ENCODE measurements at regions not wholly inside any gene's neighbourhood (a gene's known extent, or its start where the extent isn't known, plus 50 kb on each side); places are given as distances from the start of the nearest gene placed in this dataset.
"Not testable (repeated sequence)": the region's sequence is repeated elsewhere in the genome, so short reads cannot be mapped to it uniquely, and the experiment has no call there.

DNA sequence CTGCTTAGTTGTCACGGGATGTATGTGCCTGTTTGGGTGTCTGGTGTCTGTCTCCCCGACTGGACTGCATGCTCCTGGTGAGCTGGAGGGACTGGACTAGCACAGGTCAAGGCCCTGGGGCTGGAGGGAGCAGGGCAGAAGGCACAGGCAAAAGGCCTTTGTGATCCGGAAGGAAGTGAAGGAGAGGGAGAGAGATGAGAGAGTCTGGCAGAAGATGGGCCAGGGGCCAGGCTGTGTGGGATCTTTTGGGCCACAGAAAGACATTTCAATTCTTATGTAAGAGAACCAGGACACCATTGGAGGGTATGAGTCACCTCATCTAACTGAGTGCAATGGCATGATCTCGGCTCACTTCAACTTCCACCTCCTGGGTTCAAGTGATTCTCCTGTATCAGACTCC, 85.2 kb downstream of the ALG1L2 start:
- CTCF ChIA-PET; H4K20me1 ChIP-seq (ENCODE audit: control insufficient read depth, insufficient read depth); DNase-seq (ENCODE audit: low read depth, low spot score); H3K4me2 ChIP-seq (ENCODE audit: control insufficient read depth, insufficient read depth); H3K27ac ChIP-seq (ENCODE audit: control insufficient read depth, insufficient read depth); intact Hi-C loops (cut with micrococcal nuclease; ENCODE audit: unreplicated experiment); H3K79me2 ChIP-seq (ENCODE audit: control insufficient read depth, insufficient read depth, low read length); H3K27me3 ChIP-seq (replicated peaks in 1 of 2; ENCODE audit: control insufficient read depth in 2 of 2, insufficient read depth in 2 of 2, low read length in 1 of 2); H2AFZ ChIP-seq (ENCODE audit: control insufficient read depth, low read depth, low read length); H3K36me3 ChIP-seq (ENCODE audit: control insufficient read depth in 2 of 2, insufficient read depth in 2 of 2, low read length in 1 of 2); FAIRE-seq; POLR2A ChIA-PET; BruUV-seq (replicated peaks); RAD21 ChIA-PET (ENCODE audit: unreplicated experiment); H3K9me3 ChIP-seq (replicated peaks; ENCODE audit: control insufficient read depth, insufficient read depth, low read length); H3K4me3 ChIP-seq; in situ Hi-C loops (cut with MboI); SMC1A ChIA-PET (ENCODE audit: uncharacterized antibody, unreplicated experiment); H3K9ac ChIP-seq (ENCODE audit: control insufficient read depth, insufficient read depth, low read length); ATAC-seq; H3K4me1 ChIP-seq (ENCODE audit: control insufficient read depth, insufficient read depth, low read length): not testable (repeated sequence)
- 40% methylated on average over 3 of the region's 4 CpGs for WGBS (ENCODE audit: insufficient coverage, insufficient replicate concordance, low lambda C conversion rate, missing lambda C conversion rate)

DNA sequence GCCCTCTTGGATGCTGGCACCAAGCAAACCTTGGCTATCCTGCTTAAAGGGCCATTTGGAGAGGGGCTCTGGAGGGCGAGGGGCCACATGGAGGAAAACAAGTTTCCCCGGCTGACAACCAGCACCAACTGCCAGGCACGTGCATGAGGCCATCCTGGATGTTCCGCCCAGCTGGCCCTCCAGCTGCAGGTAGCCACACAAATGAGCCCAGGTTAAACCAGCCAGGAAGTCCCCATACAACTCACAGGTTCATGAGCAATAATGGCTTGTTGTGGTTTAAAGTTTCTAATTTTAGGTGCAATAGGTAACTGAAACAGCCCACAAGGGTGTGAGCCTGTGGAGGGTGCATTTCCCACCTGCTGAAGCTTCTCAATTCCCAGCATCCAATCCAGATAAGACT, 93.6 kb downstream of the ALG1L2 start:
- intact Hi-C loops (cut with micrococcal nuclease; ENCODE audit: unreplicated experiment); in situ Hi-C loops (cut with MboI); H3K9ac ChIP-seq (ENCODE audit: control insufficient read depth, insufficient read depth, low read length); RAD21 ChIA-PET (ENCODE audit: unreplicated experiment); SMC1A ChIA-PET (ENCODE audit: uncharacterized antibody, unreplicated experiment); ATAC-seq; H3K36me3 ChIP-seq (ENCODE audit: control insufficient read depth in 2 of 2, insufficient read depth in 2 of 2, low read length in 1 of 2); H4K20me1 ChIP-seq (ENCODE audit: control insufficient read depth, insufficient read depth); H3K27me3 ChIP-seq (replicated peaks in 1 of 2; ENCODE audit: control insufficient read depth in 2 of 2, insufficient read depth in 2 of 2, low read length in 1 of 2); CTCF ChIA-PET; H3K4me2 ChIP-seq (ENCODE audit: control insufficient read depth, insufficient read depth); FAIRE-seq; H2AFZ ChIP-seq (ENCODE audit: control insufficient read depth, low read depth, low read length); H3K4me1 ChIP-seq (ENCODE audit: control insufficient read depth, insufficient read depth, low read length); H3K4me3 ChIP-seq; H3K27ac ChIP-seq (ENCODE audit: control insufficient read depth, insufficient read depth); POLR2A ChIA-PET; BruUV-seq (replicated peaks); H3K79me2 ChIP-seq (ENCODE audit: control insufficient read depth, insufficient read depth, low read length); H3K9me3 ChIP-seq (replicated peaks; ENCODE audit: control insufficient read depth, insufficient read depth, low read length): not testable (repeated sequence)
- 4% methylated on average over 4 of the region's 4 CpGs for WGBS (ENCODE audit: insufficient coverage, insufficient replicate concordance, low lambda C conversion rate, missing lambda C conversion rate)
- peak; percentile 54 for DNase-seq (ENCODE audit: low read depth, low spot score)
- TF ChIP-seq RUNX3 (IDR thresholded peaks at IDR 0.05; ENCODE audit: low read length) (peak; percentile 78), MTA2 (IDR thresholded peaks at IDR 0.05; ENCODE audit: low read depth) (peak; percentile 92), MEF2A (IDR thresholded peaks at IDR 0.05; ENCODE audit: insufficient read depth, low read depth, low read length) (peak; percentile 63; the same call in 1 of the 2 replicates), PAX5 (IDR thresholded peaks at IDR 0.05; ENCODE audit: borderline replicate concordance, low read depth, low read length) (peak; percentile 73; the same call in 1 of the 2 replicates), TCF12 (IDR thresholded peaks at IDR 0.05; ENCODE audit: low read depth, low read length) (peak; percentile 96), BCL11A (IDR thresholded peaks at IDR 0.05; ENCODE audit: low read depth, low read length) (0 out of 2 replicates have a peak, but pooled peaks have one; percentile 28), IKZF2 (IDR thresholded peaks at IDR 0.05) (peak; percentile 93 to 95), RAD51 (IDR thresholded peaks at IDR 0.05) (0 out of 2 replicates have a peak, but pooled peaks have one; percentile 32), TCF3 (IDR thresholded peaks at IDR 0.05; ENCODE audit: borderline replicate concordance, insufficient read depth, low read depth, low read length) (peak; percentile 94), IKZF1 (conservative IDR thresholded peaks at IDR 0.05) (peak; percentile 85), JUNB (IDR thresholded peaks at IDR 0.05) (peak; percentile 24; the same call in 1 of the 2 replicates), NR2F1 (conservative IDR thresholded peaks at IDR 0.05) (peak; percentile 73; the same call in 1 of the 2 replicates), EED (IDR thresholded peaks at IDR 0.05; ENCODE audit: low read depth) (peak; percentile 71; the same call in 1 of the 2 replicates), DPF2 (IDR thresholded peaks at IDR 0.05) (peak; percentile 77), ATF7 (IDR thresholded peaks at IDR 0.05; ENCODE audit: low read depth) (peak; percentile 69; the same call in 1 of the 2 replicates)
- TF ChIP-seq, protein P1, sequence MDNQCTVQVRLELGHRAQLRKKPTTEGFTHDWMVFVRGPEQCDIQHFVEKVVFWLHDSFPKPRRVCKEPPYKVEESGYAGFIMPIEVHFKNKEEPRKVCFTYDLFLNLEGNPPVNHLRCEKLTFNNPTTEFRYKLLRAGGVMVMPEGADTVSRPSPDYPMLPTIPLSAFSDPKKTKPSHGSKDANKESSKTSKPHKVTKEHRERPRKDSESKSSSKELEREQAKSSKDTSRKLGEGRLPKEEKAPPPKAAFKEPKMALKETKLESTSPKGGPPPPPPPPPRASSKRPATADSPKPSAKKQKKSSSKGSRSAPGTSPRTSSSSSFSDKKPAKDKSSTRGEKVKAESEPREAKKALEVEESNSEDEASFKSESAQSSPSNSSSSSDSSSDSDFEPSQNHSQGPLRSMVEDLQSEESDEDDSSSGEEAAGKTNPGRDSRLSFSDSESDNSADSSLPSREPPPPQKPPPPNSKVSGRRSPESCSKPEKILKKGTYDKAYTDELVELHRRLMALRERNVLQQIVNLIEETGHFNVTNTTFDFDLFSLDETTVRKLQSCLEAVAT (IDR thresholded peaks at IDR 0.05), result peak; percentile 67; the same call in 1 of the 2 replicates
- TF ChIP-seq, protein P2, sequence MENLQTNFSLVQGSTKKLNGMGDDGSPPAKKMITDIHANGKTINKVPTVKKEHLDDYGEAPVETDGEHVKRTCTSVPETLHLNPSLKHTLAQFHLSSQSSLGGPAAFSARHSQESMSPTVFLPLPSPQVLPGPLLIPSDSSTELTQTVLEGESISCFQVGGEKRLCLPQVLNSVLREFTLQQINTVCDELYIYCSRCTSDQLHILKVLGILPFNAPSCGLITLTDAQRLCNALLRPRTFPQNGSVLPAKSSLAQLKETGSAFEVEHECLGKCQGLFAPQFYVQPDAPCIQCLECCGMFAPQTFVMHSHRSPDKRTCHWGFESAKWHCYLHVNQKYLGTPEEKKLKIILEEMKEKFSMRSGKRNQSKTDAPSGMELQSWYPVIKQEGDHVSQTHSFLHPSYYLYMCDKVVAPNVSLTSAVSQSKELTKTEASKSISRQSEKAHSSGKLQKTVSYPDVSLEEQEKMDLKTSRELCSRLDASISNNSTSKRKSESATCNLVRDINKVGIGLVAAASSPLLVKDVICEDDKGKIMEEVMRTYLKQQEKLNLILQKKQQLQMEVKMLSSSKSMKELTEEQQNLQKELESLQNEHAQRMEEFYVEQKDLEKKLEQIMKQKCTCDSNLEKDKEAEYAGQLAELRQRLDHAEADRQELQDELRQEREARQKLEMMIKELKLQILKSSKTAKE (IDR thresholded peaks at IDR 0.05; ENCODE audit: low read depth, poor library complexity, severe bottlenecking), result peak; percentile 83

All from GM12878 (cell line).